Suppressor macrophage treated with lipopolysaccharide for 4 hours (primary cell): ENCODE measurements at regions not wholly inside any gene's neighbourhood (a gene's known extent, or its start where the extent isn't known, plus 50 kb on each side); places are given as distances from the start of the nearest gene placed in this dataset.
"Not testable (repeated sequence)": the region's sequence is repeated elsewhere in the genome, so short reads cannot be mapped to it uniquely, and the experiment has no call there.

Experiments used
- DNase-seq: peaks from one replicate; pipeline ENCODE4 v3.0.0-alpha.2; 2020

DNA sequence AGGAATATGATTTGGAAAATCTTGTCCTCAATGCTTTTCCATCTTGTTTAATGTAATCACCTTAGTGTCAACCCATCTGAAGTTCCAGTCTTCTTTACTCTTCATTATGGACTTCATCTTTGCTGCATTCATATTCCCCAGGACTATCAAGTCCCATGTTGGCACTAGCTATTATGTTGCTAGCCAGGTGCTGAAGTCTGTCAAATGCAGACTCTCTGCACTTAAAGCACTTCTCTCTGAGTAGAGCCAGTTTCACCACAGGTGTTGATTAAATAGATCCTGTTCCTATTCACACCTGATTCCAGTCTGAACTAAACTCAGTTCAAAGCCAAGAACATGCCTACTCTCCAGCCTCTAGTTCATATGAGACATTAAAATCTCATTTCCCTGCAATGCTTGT is 75.0 kb upstream of the PKN2 start:
- no peak for DNase-seq

- no peak for DNase-seq
Observed at GRCh38 chr1:88610687-88611086, 73.4 kb upstream of the PKN2 start.

DNA sequence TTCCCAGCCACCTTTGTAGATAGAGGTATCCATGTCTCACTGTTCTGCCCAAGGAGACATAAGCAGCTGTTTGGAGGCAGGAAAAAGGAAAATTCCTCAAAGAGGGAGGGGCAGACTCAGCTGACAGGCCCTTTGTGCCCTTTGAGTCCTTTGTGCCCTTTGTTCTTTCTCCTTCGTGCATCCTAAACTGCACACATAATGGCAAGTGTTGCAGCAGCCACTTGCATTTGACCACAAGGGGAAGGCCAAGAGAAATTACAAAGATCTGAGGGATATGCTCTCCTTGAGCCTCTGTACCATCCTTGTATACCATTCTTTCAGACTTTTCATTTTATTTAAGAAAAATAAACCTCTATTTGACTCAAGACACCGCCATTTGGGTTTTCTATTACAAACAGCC is 71.8 kb upstream of the PKN2 start:
- DNase-seq: no peak

DNA sequence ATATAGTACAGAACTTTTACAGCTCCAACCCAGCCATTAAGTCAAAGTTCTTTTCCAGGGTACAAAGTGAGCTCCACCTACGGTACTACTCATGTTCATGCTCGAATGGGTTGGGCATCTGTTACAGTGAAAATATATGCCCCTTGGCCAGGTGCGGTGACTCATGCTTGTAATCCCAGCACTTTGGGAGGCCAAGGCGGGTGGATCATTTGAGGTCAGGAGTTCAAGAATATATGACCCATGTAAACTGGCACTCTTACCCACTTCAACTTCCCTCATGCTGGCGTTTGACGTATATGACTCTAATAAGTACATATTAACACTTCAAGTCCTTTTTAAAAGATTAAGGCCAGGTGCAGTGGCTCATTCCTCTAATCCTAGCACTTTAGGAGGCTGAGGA is 71.3 kb upstream of the PKN2 start:
- DNase-seq: no peak

- DNase-seq: no peak
Observed at GRCh38 chr1:88618331-88618730, 65.7 kb upstream of the PKN2 start.

DNA sequence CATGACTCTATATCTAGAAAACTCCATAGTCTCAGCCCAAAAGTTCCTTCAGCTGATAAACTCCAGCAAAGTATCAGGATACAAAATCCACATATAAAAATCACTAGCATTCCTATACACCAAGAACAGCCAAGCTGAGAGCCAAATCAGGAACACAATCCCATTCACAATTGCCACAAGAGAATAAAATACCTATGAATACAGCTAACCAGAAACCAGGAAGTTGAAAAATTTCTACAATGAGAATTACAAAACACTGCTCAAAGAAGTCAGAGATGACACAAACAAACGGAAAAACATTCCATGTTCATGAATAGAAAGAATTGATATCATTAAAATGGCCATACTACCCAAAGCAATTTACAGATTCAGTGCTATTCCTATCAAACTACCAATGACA is 61.0 kb upstream of the PKN2 start:
- DNase-seq: not testable (repeated sequence)
